Heart left ventricle (tissue), 16 donors: ENCODE measurements at regions not wholly inside any gene's neighbourhood (a gene's known extent, or its start where the extent isn't known, plus 50 kb on each side); places are given as distances from the start of the nearest gene placed in this dataset.

Source experiments
- ATAC-seq, 4 donors: fragments of 200-7000 bp; cut with Tn5 transposase; one replicate each; pipeline ENCODE4 v1.9.1; 2020 to 2022; ENCODE audit warnings: moderate library complexity in 4 of 4, mild to moderate bottlenecking in 3 of 4, moderate number of reproducible peaks in 1 of 4
- DNase-seq, 5 donors: peaks; one replicate each; pipeline ENCODE4 v3.0.0-alpha.2; 2020
- H3K27ac ChIP-seq, 12 donors: fragments of 200-600 bp; sonication (generic) in 4 of 12; one replicate each; pipeline versions ENCODE4 v1.5.0 to v1.8.0; 2016 to 2022; ENCODE audit warnings: mild to moderate bottlenecking in 2 of 12
- H3K27me3 ChIP-seq, 9 donors: fragments of 200-600 bp; sonication (generic) in 2 of 9; one replicate each; pipeline versions ENCODE4 v1.5.1 to v1.8.0; 2016 to 2022; ENCODE audit warnings: mild to moderate bottlenecking in 3 of 9
- H3K36me3 ChIP-seq, 9 donors: fragments of 200-600 bp; sonication (generic) in 2 of 9; one replicate each; pipeline versions ENCODE4 v1.5.0 to v1.8.0; 2018 to 2022; ENCODE audit warnings: mild to moderate bottlenecking in 2 of 9
- H3K4me1 ChIP-seq, 12 donors: fragments of 200-600 bp; sonication (generic) in 4 of 12; one replicate each; pipeline versions ENCODE4 v1.5.0 to v1.8.0; 2016 to 2022; ENCODE audit warnings: mild to moderate bottlenecking in 3 of 12
- H3K4me3 ChIP-seq, 12 donors: fragments of 200-600 bp; sonication (generic) in 4 of 12; one replicate each; pipeline versions ENCODE4 v1.5.0 to v1.8.0; 2017 to 2022; ENCODE audit warnings: mild to moderate bottlenecking in 9 of 12, moderate library complexity in 4 of 12
- H3K9me3 ChIP-seq, 12 donors: fragments of 200-600 bp; sonication (generic) in 4 of 12; one replicate each; pipeline versions ENCODE4 v1.5.0 to v1.8.0; 2016 to 2022; ENCODE audit warnings: mild to moderate bottlenecking in 1 of 12
- POLR2A ChIP-seq, 2 donors: fragments of 450-650 bp; IDR thresholded peaks; one replicate each; pipeline ENCODE4 v1.6.1; 2017; ENCODE audit warnings: antibody characterized with exemption in 2 of 2, mild to moderate bottlenecking in 2 of 2, moderate library complexity in 2 of 2
- WGBS, 4 donors: extraction: QIAGEN DNeasy Blood & Tissue Kit in 2 of 4; methylation state at CpG; one replicate each; pipeline versions ENCODE4 v1.1.5 to v1.1.7; 2013 to 2018; 5-methylcytosine and 5-hydroxymethylcytosine counted together
- intact Hi-C, 10 donors: fragments of 100-400 bp; cut with DNase I; formaldehyde crosslinking; loops; one replicate each; pipeline versions ENCODE4 v1.11.1 to v1.14.2; 2022
- TF ChIP-seq, protein P1 (sequence below), 12 donors: fragments of 200-600 bp; sonication (generic) in 4 of 12; IDR thresholded peaks; one replicate each; pipeline versions ENCODE4 v1.5.0 to v1.8.0; 2018 to 2022; ENCODE audit warnings: antibody characterized with exemption in 12 of 12, mild to moderate bottlenecking in 5 of 12
- donor health status: ischemic (EF 13 %, LVEDD 7.1; RV severe dilation, severe dysfunction).
- donor health status: healthy with polysubstance abuse.
- donor health status: DM: no; HTN: yes; CAD: no.
- donor health status: DM: no; HTN: no; CAD: no.
- donor health status: ischemic (EF 25% LVEDD 6.9; RV normal size, moderate dysfunction).
- donor health status: ischemic (EF 25% LVEDD 5.7; RV mildly dilated, moderate dysfunction).
- donor health status: healthy.
- donor health status: DM: yes; HTN: yes; CAD: no.
- donor health status: ischemic (EF 35%, LVEDD 5.7; RV mildly dilated, moderate dysfunction).
- donor health status: nonischemic (EF 11% LVEDD 7.7; RV severe dilation, severe dysfunction).
- donor health status: DM: yes; HTN: yes; CAD: no.
- donor health status: PGD.
- donor health status: ischemic (EF 29% LVEDD 5.4; RV normal size, mild dysfunction).
- donor health status: nonischemic (EF 23%, LVEDD 6.1; RV moderate dilation, normal function).

DNA sequence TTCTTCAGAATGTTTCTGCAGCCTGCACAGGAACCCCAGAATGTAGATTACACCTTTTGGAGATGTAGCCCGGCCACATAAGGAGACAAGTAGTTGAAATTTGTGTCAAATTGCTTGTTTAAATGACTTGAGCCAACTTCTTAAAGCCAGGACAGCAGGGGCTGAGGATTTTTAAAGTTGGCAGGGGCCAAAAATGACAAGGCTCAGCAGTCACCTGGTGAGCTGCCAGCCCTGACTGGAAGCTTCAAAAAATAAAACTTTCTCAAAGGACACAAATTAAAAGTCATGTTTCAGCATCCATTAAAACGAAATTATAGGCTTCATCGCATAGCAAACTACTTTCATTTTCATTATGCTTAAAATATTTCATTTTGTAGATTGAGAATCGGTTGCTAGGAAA lies 340.3 kb upstream of the WWC1 start:
- ATAC-seq: no peak
- intact Hi-C loops: loop anchor here in 1 of 10 donors (10.0 kb wide), 1 partner anchor 274 kb away; no protein-coding TSS in a partner anchor
- peak overlapping the region in 11 of 12 donors; percentile 19 to 94 (median 82) for H3K27ac ChIP-seq
- peaks cover 0 to 12% (median 0%) of the 10 kb centered on the region in 9 donors for H3K36me3 ChIP-seq
- H3K4me3 ChIP-seq: peak overlapping the region in 8 of 12 donors; percentile 1 to 28 (median 15)
- peaks cover 4 to 72% (median 43%) of the 10 kb centered on the region in 12 donors for H3K4me1 ChIP-seq
- peaks cover 0 to 13% (median 0%) of the 10 kb centered on the region in 12 donors for H3K9me3 ChIP-seq
- H3K27me3 ChIP-seq: no peaks in the 10 kb centered on the region
- WGBS, 4 donors: 28 to 39% (median 33%) methylated on average over 4 of the region's 4 CpGs
- DNase-seq: no peak
- no peak for TF ChIP-seq POLR2A (IDR thresholded peaks at IDR 0.05)
- TF ChIP-seq, protein P1, sequence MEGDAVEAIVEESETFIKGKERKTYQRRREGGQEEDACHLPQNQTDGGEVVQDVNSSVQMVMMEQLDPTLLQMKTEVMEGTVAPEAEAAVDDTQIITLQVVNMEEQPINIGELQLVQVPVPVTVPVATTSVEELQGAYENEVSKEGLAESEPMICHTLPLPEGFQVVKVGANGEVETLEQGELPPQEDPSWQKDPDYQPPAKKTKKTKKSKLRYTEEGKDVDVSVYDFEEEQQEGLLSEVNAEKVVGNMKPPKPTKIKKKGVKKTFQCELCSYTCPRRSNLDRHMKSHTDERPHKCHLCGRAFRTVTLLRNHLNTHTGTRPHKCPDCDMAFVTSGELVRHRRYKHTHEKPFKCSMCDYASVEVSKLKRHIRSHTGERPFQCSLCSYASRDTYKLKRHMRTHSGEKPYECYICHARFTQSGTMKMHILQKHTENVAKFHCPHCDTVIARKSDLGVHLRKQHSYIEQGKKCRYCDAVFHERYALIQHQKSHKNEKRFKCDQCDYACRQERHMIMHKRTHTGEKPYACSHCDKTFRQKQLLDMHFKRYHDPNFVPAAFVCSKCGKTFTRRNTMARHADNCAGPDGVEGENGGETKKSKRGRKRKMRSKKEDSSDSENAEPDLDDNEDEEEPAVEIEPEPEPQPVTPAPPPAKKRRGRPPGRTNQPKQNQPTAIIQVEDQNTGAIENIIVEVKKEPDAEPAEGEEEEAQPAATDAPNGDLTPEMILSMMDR (IDR thresholded peaks at IDR 0.05): no peak

DNA sequence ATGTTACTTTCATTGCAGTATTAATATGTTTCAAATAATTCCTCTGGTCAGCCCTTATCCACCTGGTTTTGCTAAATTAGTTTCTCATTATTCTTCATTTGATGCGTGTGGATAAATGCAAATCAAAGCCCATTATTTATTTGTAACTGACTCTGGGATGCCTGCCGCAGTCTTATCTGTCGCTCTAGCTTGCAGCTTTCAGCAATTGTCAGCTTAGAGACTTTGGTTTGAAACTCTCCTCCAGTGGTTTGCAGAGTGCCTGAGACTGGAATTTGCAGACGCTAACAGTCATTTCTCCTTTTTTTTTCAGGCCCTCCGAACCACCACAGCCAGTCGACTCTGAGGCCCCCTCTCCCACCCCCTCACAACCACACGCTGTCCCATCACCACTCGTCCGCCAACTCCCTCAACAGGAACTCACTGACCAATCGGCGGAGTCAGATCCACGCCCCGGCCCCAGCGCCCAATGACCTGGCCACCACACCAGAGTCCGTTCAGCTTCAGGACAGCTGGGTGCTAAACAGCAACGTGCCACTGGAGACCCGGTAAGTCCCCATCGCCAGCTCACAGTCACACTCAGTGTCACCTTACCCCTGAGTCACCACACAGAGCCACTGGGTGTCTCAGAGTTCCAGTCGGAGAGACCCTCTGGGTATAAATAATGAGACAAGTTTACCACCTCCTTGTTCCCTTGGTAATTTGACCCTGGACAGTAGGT lies 339.0 kb upstream of the WWC1 start:
- Histone ChIP-seq H3K9me3 (peaks cover 0 to 14% (median 0%) of the 10 kb centered on the region in 12 donors), H3K27me3 (no peaks in the 10 kb centered on the region), H3K36me3 (peaks cover 0 to 12% (median 0%) of the 10 kb centered on the region in 9 donors), H3K27ac (peak overlapping the region; percentile 9 to 94 (median 72)), H3K4me3 (no peak overlapping the region), H3K4me1 (peaks cover 0 to 59% (median 32%) of the 10 kb centered on the region in 12 donors)
- ATAC-seq: peak; percentile 56 to 82 (median 76)
- 37 to 46% (median 44%) methylated on average over 19 of the region's 19 CpGs for WGBS, 4 donors
- DNase-seq: peak in 3 of 5 donors; percentile 31 to 54 (median 51)
- TF ChIP-seq, protein P1 (IDR thresholded peaks at IDR 0.05): no peak
- no peak for TF ChIP-seq POLR2A (IDR thresholded peaks at IDR 0.05)
- intact Hi-C loops: loop anchor here in 1 of 10 donors (10.0 kb wide), 1 partner anchor 272 kb away; no protein-coding TSS in a partner anchor

DNA sequence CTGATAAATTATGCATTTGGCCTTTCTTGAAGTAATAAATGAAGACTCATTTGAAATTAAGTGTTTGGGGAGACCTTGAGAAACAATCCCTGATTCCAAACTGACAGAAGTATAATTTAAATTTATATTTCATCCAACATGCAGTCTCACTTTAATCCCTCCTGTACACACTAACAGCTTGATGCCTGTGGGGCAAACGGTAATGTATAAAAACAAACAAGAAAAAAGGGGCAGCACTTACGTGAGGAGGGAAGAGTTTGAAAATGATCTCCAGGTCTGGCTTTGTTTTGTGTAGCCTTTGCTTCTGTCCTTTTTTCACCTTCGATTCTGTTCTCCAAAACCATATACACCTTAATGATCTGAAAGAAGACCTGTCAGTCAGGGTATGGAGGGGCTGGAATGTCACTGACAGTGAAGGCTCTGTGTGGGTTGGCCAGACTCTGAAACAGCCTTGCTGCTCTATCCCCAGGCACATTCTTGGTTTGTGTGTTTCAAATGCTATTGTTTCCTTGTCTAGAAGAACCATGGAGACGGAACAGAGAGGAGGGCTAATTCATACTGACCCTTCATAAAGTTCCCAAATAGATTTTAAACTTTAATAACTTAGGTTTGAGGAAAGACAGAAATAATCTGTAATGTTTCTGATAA lies 338.2 kb upstream of the WWC1 start:
- intact Hi-C loops: loop anchor here in 1 of 10 donors (10.0 kb wide), 1 partner anchor 272 kb away; no protein-coding TSS in a partner anchor
- DNase-seq (no peak), ATAC-seq (peak; percentile 37 to 58 (median 48))
- Histone ChIP-seq H3K4me1 (peaks cover 0 to 50% (median 30%) of the 10 kb centered on the region in 12 donors), H3K36me3 (peaks cover 0 to 12% (median 0%) of the 10 kb centered on the region in 9 donors), H3K9me3 (peaks cover 0 to 19% (median 0%) of the 10 kb centered on the region in 12 donors), H3K27ac (peak overlapping the region in 9 of 12 donors; percentile 19 to 94 (median 85)), H3K4me3 (no peak overlapping the region), H3K27me3 (no peaks in the 10 kb centered on the region)
- TF ChIP-seq, protein P1 (IDR thresholded peaks at IDR 0.05): no peak
- WGBS, 4 donors: 50 to 67% (median 54%) methylated on average over 4 of the region's 4 CpGs

DNA sequence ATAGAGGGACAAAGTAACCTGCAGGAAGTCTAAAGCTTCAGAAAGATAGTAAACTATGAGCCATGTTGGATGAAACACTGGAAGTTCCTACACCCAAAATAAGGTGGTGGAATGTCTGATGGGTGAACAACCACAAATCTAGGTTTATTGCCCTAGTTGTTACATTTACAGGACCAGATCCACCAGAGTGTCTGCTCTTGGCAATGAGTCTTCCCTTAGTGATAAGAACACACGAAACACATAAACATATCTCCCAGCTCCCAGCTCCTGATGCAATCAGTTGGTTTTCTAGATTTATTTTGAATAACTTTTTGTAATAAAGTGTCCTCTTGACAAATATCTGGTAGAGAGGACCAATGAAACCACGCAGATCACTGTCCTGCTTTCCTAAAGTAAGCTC lies 329.7 kb upstream of the WWC1 start:
- Histone ChIP-seq H3K9me3 (peaks cover 0 to 13% (median 0%) of the 10 kb centered on the region in 12 donors), H3K27me3 (no peaks in the 10 kb centered on the region), H3K36me3 (no peaks in the 10 kb centered on the region), H3K4me1 (peaks cover 0 to 24% (median 7%) of the 10 kb centered on the region in 12 donors), H3K27ac (no peak overlapping the region), H3K4me3 (no peak overlapping the region)
- 44 to 57% (median 54%) methylated on average over 2 of the region's 2 CpGs for WGBS, 4 donors
- DNase-seq (no peak), ATAC-seq (no peak)
- TF ChIP-seq, protein P1 (IDR thresholded peaks at IDR 0.05): no peak
- intact Hi-C loops: no loop called here
